ENCODE measurements at regions not wholly inside any gene's neighbourhood (a gene's known extent, or its start where the extent isn't known, plus 50 kb on each side); places are given as distances from the start of the nearest gene placed in this dataset.
"Not testable (repeated sequence)": the region's sequence is repeated elsewhere in the genome, so short reads cannot be mapped to it uniquely, and the experiment has no call there.

- H3K9me3 ChIP-seq (ENCODE audit: control insufficient read depth, insufficient read depth, low read length); H3K9ac ChIP-seq (ENCODE audit: low read depth, low read length); H3K36me3 ChIP-seq (ENCODE audit: control insufficient read depth, insufficient read depth, low read length); H3K27ac ChIP-seq (ENCODE audit: low read depth, low read length); H3K4me3 ChIP-seq (ENCODE audit: low read depth, low read length); H3K27me3 ChIP-seq (ENCODE audit: control insufficient read depth, insufficient read depth, low read length); H3K4me1 ChIP-seq (ENCODE audit: control insufficient read depth, insufficient read depth, low read length): not testable (repeated sequence)
These were observed 415.7 kb downstream of the DIRAS2 start for GRCh38 chr9:90226839-90227338.

- H3K9me3 ChIP-seq (ENCODE audit: control insufficient read depth, insufficient read depth, low read length); H3K36me3 ChIP-seq (ENCODE audit: control insufficient read depth, insufficient read depth, low read length): not testable (repeated sequence)
These were observed 409.5 kb downstream of the DIRAS2 start for GRCh38 chr9:90233081-90233480.

GRCh38 chr9:90240541-90240940 lies 402.1 kb downstream of the DIRAS2 start:
- no peaks in the 10 kb centered on the region for H3K36me3 ChIP-seq (ENCODE audit: control insufficient read depth, insufficient read depth, low read length)
- no peaks in the 10 kb centered on the region for H3K4me1 ChIP-seq (ENCODE audit: control insufficient read depth, insufficient read depth, low read length)
- H3K9me3 ChIP-seq (ENCODE audit: control insufficient read depth, insufficient read depth, low read length): no peaks in the 10 kb centered on the region
- H3K9ac ChIP-seq (ENCODE audit: low read depth, low read length): no peak overlapping the region
- no peak overlapping the region for H3K4me3 ChIP-seq (ENCODE audit: low read depth, low read length)
- H3K27ac ChIP-seq (ENCODE audit: low read depth, low read length): no peak overlapping the region
- H3K27me3 ChIP-seq (ENCODE audit: control insufficient read depth, insufficient read depth, low read length): no peaks in the 10 kb centered on the region

More at GRCh38 chr9:90233081-90233480, 409.5 kb downstream of the DIRAS2 start:
- not testable (repeated sequence) for H3K4me1 ChIP-seq (ENCODE audit: control insufficient read depth, insufficient read depth, low read length); H3K9ac ChIP-seq (ENCODE audit: low read depth, low read length); H3K27ac ChIP-seq (ENCODE audit: low read depth, low read length); H3K4me3 ChIP-seq (ENCODE audit: low read depth, low read length); H3K27me3 ChIP-seq (ENCODE audit: control insufficient read depth, insufficient read depth, low read length)

GRCh38 chr9:90245661-90246060 lies 397.0 kb downstream of the DIRAS2 start:
- Histone ChIP-seq H3K27me3 (ENCODE audit: control insufficient read depth, insufficient read depth, low read length) (no peaks in the 10 kb centered on the region), H3K9ac (ENCODE audit: low read depth, low read length) (no peak overlapping the region), H3K9me3 (ENCODE audit: control insufficient read depth, insufficient read depth, low read length) (no peaks in the 10 kb centered on the region), H3K27ac (ENCODE audit: low read depth, low read length) (no peak overlapping the region), H3K4me3 (ENCODE audit: low read depth, low read length) (no peak overlapping the region), H3K4me1 (ENCODE audit: control insufficient read depth, insufficient read depth, low read length) (no peaks in the 10 kb centered on the region; the same call in 1 of the 2 replicates), H3K36me3 (ENCODE audit: control insufficient read depth, insufficient read depth, low read length) (no peaks in the 10 kb centered on the region)

GRCh38 chr9:90249094-90249493 lies 393.5 kb downstream of the DIRAS2 start:
- Histone ChIP-seq H3K27ac (ENCODE audit: low read depth, low read length) (no peak overlapping the region), H3K27me3 (ENCODE audit: control insufficient read depth, insufficient read depth, low read length) (no peaks in the 10 kb centered on the region), H3K9ac (ENCODE audit: low read depth, low read length) (no peak overlapping the region), H3K9me3 (ENCODE audit: control insufficient read depth, insufficient read depth, low read length) (no peaks in the 10 kb centered on the region; the same call in 1 of the 2 replicates), H3K4me3 (ENCODE audit: low read depth, low read length) (no peak overlapping the region), H3K4me1 (ENCODE audit: control insufficient read depth, insufficient read depth, low read length) (no peaks in the 10 kb centered on the region; the same call in 1 of the 2 replicates), H3K36me3 (ENCODE audit: control insufficient read depth, insufficient read depth, low read length) (no peaks in the 10 kb centered on the region)

- H3K27me3 ChIP-seq (ENCODE audit: control insufficient read depth, insufficient read depth, low read length): no peaks in the 10 kb centered on the region
- no peaks in the 10 kb centered on the region; the same call in 1 of the 2 replicates for H3K9me3 ChIP-seq (ENCODE audit: control insufficient read depth, insufficient read depth, low read length)
- H3K36me3 ChIP-seq (ENCODE audit: control insufficient read depth, insufficient read depth, low read length): no peaks in the 10 kb centered on the region
- H3K4me1 ChIP-seq (ENCODE audit: control insufficient read depth, insufficient read depth, low read length): no peaks in the 10 kb centered on the region; the same call in 1 of the 2 replicates
- H3K27ac ChIP-seq (ENCODE audit: low read depth, low read length): no peak overlapping the region
- no peak overlapping the region for H3K9ac ChIP-seq (ENCODE audit: low read depth, low read length)
- H3K4me3 ChIP-seq (ENCODE audit: low read depth, low read length): no peak overlapping the region
These were observed 391.3 kb downstream of the DIRAS2 start for GRCh38 chr9:90251316-90251715.

GRCh38 chr9:90256345-90256744 lies 386.3 kb downstream of the DIRAS2 start:
- no peaks in the 10 kb centered on the region for H3K4me1 ChIP-seq (ENCODE audit: control insufficient read depth, insufficient read depth, low read length)
- H3K9me3 ChIP-seq (ENCODE audit: control insufficient read depth, insufficient read depth, low read length): no peaks in the 10 kb centered on the region; the same call in 1 of the 2 replicates
- H3K27ac ChIP-seq (ENCODE audit: low read depth, low read length): no peak overlapping the region
- no peaks in the 10 kb centered on the region for H3K36me3 ChIP-seq (ENCODE audit: control insufficient read depth, insufficient read depth, low read length)
- no peak overlapping the region for H3K9ac ChIP-seq (ENCODE audit: low read depth, low read length)
- H3K27me3 ChIP-seq (ENCODE audit: control insufficient read depth, insufficient read depth, low read length): no peaks in the 10 kb centered on the region
- H3K4me3 ChIP-seq (ENCODE audit: low read depth, low read length): no peak overlapping the region

GRCh38 chr9:90259311-90260246 lies 383.0 kb downstream of the DIRAS2 start:
- H3K4me1 ChIP-seq (ENCODE audit: control insufficient read depth, insufficient read depth, low read length): no peaks in the 10 kb centered on the region
- no peak overlapping the region for H3K9ac ChIP-seq (ENCODE audit: low read depth, low read length)

GRCh38 chr9:90261698-90262097 lies 380.9 kb downstream of the DIRAS2 start:
- Histone ChIP-seq H3K9ac (ENCODE audit: low read depth, low read length) (no peak overlapping the region), H3K36me3 (ENCODE audit: control insufficient read depth, insufficient read depth, low read length) (no peaks in the 10 kb centered on the region), H3K4me3 (ENCODE audit: low read depth, low read length) (no peak overlapping the region), H3K9me3 (ENCODE audit: control insufficient read depth, insufficient read depth, low read length) (no peaks in the 10 kb centered on the region), H3K27ac (ENCODE audit: low read depth, low read length) (no peak overlapping the region), H3K4me1 (ENCODE audit: control insufficient read depth, insufficient read depth, low read length) (no peaks in the 10 kb centered on the region), H3K27me3 (ENCODE audit: control insufficient read depth, insufficient read depth, low read length) (no peaks in the 10 kb centered on the region)

More at GRCh38 chr9:90259311-90260246, 383.0 kb downstream of the DIRAS2 start:
- Histone ChIP-seq H3K9me3 (ENCODE audit: control insufficient read depth, insufficient read depth, low read length) (no peaks in the 10 kb centered on the region), H3K27ac (ENCODE audit: low read depth, low read length) (no peak overlapping the region), H3K27me3 (ENCODE audit: control insufficient read depth, insufficient read depth, low read length) (no peaks in the 10 kb centered on the region), H3K4me3 (ENCODE audit: low read depth, low read length) (no peak overlapping the region), H3K36me3 (ENCODE audit: control insufficient read depth, insufficient read depth, low read length) (no peaks in the 10 kb centered on the region)

- Histone ChIP-seq H3K4me3 (ENCODE audit: low read depth, low read length) (no peak overlapping the region), H3K27ac (ENCODE audit: low read depth, low read length) (no peak overlapping the region), H3K9ac (ENCODE audit: low read depth, low read length) (no peak overlapping the region), H3K27me3 (ENCODE audit: control insufficient read depth, insufficient read depth, low read length) (no peaks in the 10 kb centered on the region), H3K9me3 (ENCODE audit: control insufficient read depth, insufficient read depth, low read length) (no peaks in the 10 kb centered on the region), H3K36me3 (ENCODE audit: control insufficient read depth, insufficient read depth, low read length) (no peaks in the 10 kb centered on the region), H3K4me1 (ENCODE audit: control insufficient read depth, insufficient read depth, low read length) (no peaks in the 10 kb centered on the region)
These were observed 374.0 kb downstream of the DIRAS2 start for GRCh38 chr9:90268613-90269012.

GRCh38 chr9:90271707-90272106 lies 370.9 kb downstream of the DIRAS2 start:
- Histone ChIP-seq H3K4me3 (ENCODE audit: low read depth, low read length) (no peak overlapping the region), H3K9me3 (ENCODE audit: control insufficient read depth, insufficient read depth, low read length) (no peaks in the 10 kb centered on the region), H3K27ac (ENCODE audit: low read depth, low read length) (no peak overlapping the region), H3K36me3 (ENCODE audit: control insufficient read depth, insufficient read depth, low read length) (no peaks in the 10 kb centered on the region), H3K27me3 (ENCODE audit: control insufficient read depth, insufficient read depth, low read length) (no peaks in the 10 kb centered on the region), H3K4me1 (ENCODE audit: control insufficient read depth, insufficient read depth, low read length) (no peaks in the 10 kb centered on the region), H3K9ac (ENCODE audit: low read depth, low read length) (no peak overlapping the region)
